PC-3 (cell line): ENCODE measurements at regions not wholly inside any gene's neighbourhood (a gene's known extent, or its start where the extent isn't known, plus 50 kb on each side); places are given as distances from the start of the nearest gene placed in this dataset.

Experiments
- EZH2 ChIP-seq: fragments of 300-600 bp; sonication (generic); IDR thresholded peaks from one replicate; pipeline ENCODE4 v1.6.1; 2017; ENCODE audit warnings: antibody characterized with exemption, mild to moderate bottlenecking, low read length; ENCODE audit not compliant: unreplicated experiment
- TF ChIP-seq, protein P1 (sequence below): fragments of 300-600 bp; sonication (generic); conservative IDR thresholded peaks from 2 replicates; pipeline ENCODE4 v1.5.1; 2017; ENCODE audit warnings: antibody characterized with exemption, low read depth, mild to moderate bottlenecking, low read length

DNA sequence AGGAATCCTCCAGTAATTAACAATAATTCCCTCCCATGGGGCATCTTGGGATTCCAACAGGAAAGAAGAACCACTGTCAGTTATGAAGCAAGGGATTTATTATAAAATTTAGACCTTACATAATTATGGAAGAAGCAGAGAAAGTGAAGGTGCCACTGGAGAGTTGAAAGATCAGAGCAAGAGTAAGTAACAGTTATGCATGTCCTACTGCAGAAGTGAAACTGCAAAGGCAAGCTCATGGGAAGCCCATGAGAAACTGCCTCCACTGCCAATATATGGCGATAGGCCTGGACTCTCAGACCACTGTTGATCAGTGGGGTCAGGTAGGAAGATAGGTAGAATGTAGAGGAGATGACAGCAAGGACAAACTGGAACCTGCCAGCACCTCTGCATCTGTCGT is 123.6 kb upstream of the ZNF648 start:
- TF ChIP-seq, protein P1, sequence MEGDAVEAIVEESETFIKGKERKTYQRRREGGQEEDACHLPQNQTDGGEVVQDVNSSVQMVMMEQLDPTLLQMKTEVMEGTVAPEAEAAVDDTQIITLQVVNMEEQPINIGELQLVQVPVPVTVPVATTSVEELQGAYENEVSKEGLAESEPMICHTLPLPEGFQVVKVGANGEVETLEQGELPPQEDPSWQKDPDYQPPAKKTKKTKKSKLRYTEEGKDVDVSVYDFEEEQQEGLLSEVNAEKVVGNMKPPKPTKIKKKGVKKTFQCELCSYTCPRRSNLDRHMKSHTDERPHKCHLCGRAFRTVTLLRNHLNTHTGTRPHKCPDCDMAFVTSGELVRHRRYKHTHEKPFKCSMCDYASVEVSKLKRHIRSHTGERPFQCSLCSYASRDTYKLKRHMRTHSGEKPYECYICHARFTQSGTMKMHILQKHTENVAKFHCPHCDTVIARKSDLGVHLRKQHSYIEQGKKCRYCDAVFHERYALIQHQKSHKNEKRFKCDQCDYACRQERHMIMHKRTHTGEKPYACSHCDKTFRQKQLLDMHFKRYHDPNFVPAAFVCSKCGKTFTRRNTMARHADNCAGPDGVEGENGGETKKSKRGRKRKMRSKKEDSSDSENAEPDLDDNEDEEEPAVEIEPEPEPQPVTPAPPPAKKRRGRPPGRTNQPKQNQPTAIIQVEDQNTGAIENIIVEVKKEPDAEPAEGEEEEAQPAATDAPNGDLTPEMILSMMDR, result no peak
- no peak for TF ChIP-seq EZH2
